22Rv1 (cell line): ENCODE measurements at regions not wholly inside any gene's neighbourhood (a gene's known extent, or its start where the extent isn't known, plus 50 kb on each side); places are given as distances from the start of the nearest gene placed in this dataset.

Experiments used
- H3K27ac ChIP-seq: fragments of 450-650 bp; 2 replicates; pipeline ENCODE4 v1.5.1; 2017
- CTCF ChIP-seq: fragments of 450-650 bp; IDR thresholded peaks from 2 replicates; pipeline ENCODE4 v1.5.1; 2017; ENCODE audit warnings: mild to moderate bottlenecking
- ZFX ChIP-seq: fragments of 450-650 bp; IDR thresholded peaks from 2 replicates; pipeline ENCODE4 v1.6.1; 2017; ENCODE audit warnings: antibody characterized with exemption, borderline replicate concordance

DNA sequence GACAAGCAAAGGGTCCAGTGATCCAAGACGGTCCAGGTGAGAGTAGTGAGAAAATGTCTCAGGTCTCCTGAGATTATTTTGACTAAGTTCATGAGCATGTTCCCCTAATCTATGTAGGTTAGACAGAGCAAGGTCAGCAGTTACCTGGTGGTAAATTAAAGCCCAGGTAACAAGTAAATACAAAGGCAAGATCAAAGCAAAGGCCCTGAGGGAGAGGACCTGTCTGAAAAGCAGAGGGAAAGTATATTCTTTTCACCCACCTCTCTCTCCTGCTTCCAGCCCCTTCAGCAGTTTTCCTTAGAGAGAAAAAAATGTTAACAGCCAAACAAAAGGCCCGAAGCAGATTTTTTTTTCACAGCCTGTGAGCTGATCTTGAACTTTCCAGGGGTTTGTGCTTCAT, 302.7 kb downstream of the MAP2K6 start:
- no peak overlapping the region for H3K27ac ChIP-seq
- no peak for TF ChIP-seq ZFX
- TF ChIP-seq CTCF = no peak

DNA sequence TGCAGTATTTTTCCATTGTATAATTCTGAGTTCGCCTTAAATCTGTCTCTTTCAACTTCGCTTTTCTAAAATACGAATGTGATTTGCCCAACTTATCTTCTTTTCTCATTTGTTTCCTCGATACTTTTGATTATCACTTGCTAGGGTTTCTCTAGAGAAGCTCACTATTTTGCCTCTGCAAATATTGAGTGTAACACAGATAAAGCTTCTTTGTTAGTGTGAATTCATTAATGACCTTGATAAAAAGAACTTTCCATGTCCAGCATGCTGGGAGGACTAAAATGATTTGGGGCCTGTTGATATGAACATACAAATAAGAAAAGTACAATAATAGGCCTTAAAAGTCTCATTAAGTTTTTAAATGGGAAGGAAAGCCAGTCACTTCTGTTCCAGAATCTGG, 303.3 kb downstream of the MAP2K6 start:
- no peak overlapping the region for H3K27ac ChIP-seq
- TF ChIP-seq CTCF (no peak), ZFX (no peak)

- TF ChIP-seq CTCF (no peak), ZFX (no peak)
- no peak overlapping the region for H3K27ac ChIP-seq
Observed at GRCh38 chr17:69719474-69720048, 305.1 kb downstream of the MAP2K6 start.

- no peak for TF ChIP-seq CTCF
- no peak for TF ChIP-seq ZFX
Observed at GRCh38 chr17:69722518-69722917, 308.0 kb downstream of the MAP2K6 start.

DNA sequence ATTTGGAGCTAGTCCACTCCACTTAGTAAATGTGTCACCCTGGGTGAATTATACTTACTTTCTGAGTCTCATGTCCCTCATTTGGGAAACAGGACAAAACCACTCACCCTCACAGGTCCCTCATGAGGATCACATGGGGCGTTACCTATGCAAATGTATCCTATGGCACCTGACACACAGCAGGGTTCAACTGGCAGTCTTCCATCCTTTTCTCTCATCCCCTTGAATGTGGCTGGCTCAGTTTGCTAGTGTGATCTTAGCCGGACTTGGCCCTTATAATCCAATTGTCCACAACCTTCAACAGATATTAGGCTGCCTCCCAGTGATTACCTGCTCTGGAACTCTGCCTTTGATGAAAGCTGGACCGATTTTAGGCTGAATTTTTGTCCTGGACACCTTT, 308.8 kb downstream of the MAP2K6 start:
- no peak for TF ChIP-seq ZFX
- TF ChIP-seq CTCF = no peak
- no peak overlapping the region for H3K27ac ChIP-seq

More at GRCh38 chr17:69722518-69722917, 308.0 kb downstream of the MAP2K6 start:
- no peak overlapping the region for H3K27ac ChIP-seq

GRCh38 chr17:69723741-69724140, 309.2 kb downstream of the MAP2K6 start:
- TF ChIP-seq ZFX (no peak), CTCF (no peak)

DNA sequence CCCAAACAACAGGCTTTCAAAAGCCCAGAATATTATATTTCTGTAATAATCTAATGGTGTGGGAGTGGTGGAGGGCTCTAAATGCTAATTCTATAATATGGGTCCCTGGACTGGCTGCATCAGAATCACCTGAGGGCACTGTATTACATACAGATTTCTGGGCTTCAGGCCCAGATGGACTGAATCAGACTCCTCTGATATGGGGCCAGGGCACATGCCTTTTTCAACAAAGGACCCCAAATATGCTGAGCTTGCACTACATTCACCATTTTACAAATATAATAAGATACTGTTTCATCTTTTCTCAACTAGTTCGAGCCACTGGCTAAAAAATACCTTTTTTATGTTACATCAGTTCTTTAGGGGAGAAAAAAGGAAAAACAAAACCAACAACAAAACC, 309.7 kb downstream of the MAP2K6 start:
- TF ChIP-seq CTCF (no peak), ZFX (no peak)
- no peak overlapping the region for H3K27ac ChIP-seq

More at GRCh38 chr17:69723741-69724140, 309.2 kb downstream of the MAP2K6 start:
- no peak overlapping the region for H3K27ac ChIP-seq
